ENCODE measurements at regions not wholly inside any gene's neighbourhood (a gene's known extent, or its start where the extent isn't known, plus 50 kb on each side); places are given as distances from the start of the nearest gene placed in this dataset.

DNA sequence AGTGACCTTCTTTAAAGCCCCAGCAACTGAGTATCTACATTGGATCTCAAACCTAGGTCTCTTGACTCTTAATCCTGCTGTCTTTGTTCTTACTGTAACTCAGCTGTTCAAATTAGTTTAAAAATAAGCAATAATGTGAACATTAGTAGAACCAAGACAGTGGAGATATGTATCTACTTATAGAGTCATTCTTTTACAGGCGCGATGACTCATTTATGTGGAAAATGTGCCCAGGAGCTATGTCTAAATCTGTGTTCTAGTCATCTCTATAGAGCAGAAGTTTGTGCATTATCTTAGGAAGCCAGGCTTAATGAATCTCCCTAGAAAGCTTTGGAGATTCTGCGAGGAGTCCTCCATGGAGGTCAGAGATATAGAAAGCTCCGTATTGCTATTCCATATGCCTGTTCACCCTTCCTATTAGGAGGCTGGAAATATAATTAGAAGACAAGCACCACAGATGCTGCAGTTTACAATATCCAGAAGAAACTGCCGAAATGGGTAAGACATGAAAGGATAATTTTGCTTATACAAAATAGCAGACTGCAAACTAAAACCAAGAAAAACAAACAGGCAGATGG, 211.6 kb downstream of the TRIB2 start:
- TF ChIP-seq, protein P1, sequence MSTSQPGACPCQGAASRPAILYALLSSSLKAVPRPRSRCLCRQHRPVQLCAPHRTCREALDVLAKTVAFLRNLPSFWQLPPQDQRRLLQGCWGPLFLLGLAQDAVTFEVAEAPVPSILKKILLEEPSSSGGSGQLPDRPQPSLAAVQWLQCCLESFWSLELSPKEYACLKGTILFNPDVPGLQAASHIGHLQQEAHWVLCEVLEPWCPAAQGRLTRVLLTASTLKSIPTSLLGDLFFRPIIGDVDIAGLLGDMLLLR (CRISPR knock-in tag; IDR thresholded peaks at IDR 0.05) = no peak
- TF ChIP-seq KDM1A (CRISPR knock-in tag; IDR thresholded peaks at IDR 0.05) (no peak), CENPX (CRISPR knock-in tag; IDR thresholded peaks at IDR 0.05) (no peak), POLR2A (IDR thresholded peaks at IDR 0.05; ENCODE audit: insufficient read depth in 1 of 2, low read depth in 2 of 2, low read length in 2 of 2) (no peak), ZNF292 (CRISPR knock-in tag; IDR thresholded peaks at IDR 0.05; ENCODE audit: borderline replicate concordance, low read depth) (no peak), GATA4 (IDR thresholded peaks at IDR 0.05; ENCODE audit: borderline replicate concordance, low read depth) (no peak), HNRNPK (IDR thresholded peaks at IDR 0.05; ENCODE audit: low read depth, low read length, poor library complexity, severe bottlenecking) (no peak)
- TF ChIP-seq, protein P2, sequence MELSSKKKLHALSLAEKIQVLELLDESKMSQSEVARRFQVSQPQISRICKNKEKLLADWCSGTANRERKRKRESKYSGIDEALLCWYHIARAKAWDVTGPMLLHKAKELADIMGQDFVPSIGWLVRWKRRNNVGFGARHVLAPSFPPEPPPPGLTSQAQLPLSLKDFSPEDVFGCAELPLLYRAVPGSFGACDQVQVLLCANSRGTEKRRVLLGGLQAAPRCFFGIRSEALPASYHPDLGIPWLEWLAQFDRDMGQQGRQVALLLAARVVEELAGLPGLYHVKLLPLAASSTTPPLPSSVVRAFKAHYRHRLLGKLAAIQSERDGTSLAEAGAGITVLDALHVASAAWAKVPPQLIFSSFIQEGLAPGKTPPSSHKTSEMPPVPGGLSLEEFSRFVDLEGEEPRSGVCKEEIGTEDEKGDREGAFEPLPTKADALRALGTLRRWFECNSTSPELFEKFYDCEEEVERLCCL (CRISPR knock-in tag; IDR thresholded peaks at IDR 0.05; ENCODE audit: borderline replicate concordance) = no peak

Measured in HepG2 (cell line).